Neural crest cell (in vitro differentiated cells): ENCODE measurements at regions not wholly inside any gene's neighbourhood (a gene's known extent, or its start where the extent isn't known, plus 50 kb on each side); places are given as distances from the start of the nearest gene placed in this dataset.

Experiments used
- DNase-seq: peaks from one replicate; pipeline ENCODE4 v3.0.0; 2021; ENCODE audit warnings: low read depth, mixed read lengths, low spot score
- H3K27ac Mint-ChIP-seq: one replicate; pipeline ENCODE4 v1.8.0; 2021; ENCODE audit warnings: mild to moderate bottlenecking, mixed read lengths; ENCODE audit not compliant: unreplicated experiment
- H3K27me3 Mint-ChIP-seq: 2 replicates; pipeline ENCODE4 v1.8.0; 2021; ENCODE audit warnings: low read depth, mild to moderate bottlenecking, mixed read lengths
- H3K36me3 Mint-ChIP-seq: 2 replicates; pipeline ENCODE4 v1.8.0; 2021; ENCODE audit warnings: low read depth, mild to moderate bottlenecking, mixed read lengths
- H3K4me1 Mint-ChIP-seq: 2 replicates; pipeline ENCODE4 v1.8.0; 2021; ENCODE audit warnings: mixed read lengths
- H3K4me3 Mint-ChIP-seq: one replicate; pipeline ENCODE4 v1.8.0; 2021; ENCODE audit warnings: mild to moderate bottlenecking, mixed read lengths
- H3K9me3 Mint-ChIP-seq: 2 replicates; pipeline ENCODE4 v1.8.0; 2021; ENCODE audit warnings: mixed read lengths
- TF ChIP-seq, protein P1 (sequence below): fragments of 200-600 bp; sonication (generic); conservative IDR thresholded peaks from 2 replicates; pipeline ENCODE4 v1.5.0; 2021; ENCODE audit warnings: antibody characterized with exemption, mild to moderate bottlenecking

DNA sequence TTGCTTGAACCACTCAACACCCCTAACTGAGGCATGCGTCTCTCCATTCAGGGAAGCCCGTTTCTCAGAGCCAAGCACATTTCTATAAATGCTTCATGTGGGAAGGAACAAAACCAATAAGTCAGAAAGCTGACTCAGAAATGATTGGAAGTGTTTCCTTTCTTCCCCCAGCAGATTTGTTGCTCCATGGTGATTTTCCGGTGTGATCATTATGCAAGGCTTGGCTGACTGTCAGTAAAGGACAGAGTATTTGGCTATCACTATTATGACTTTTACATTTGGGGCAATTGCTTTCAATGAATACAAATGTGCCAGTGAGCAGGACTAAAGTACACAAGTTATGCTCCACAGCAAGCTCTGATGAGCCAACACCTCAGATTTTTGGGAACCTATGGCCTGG is 53.3 kb upstream of the ZC3H11B start:
- Mint-ChIP-seq H3K4me3 (no peak overlapping the region), H3K36me3 (no peaks in the 10 kb centered on the region), H3K27ac (no peak overlapping the region), H3K9me3 (peaks cover 7% of the 10 kb centered on the region), H3K27me3 (no peaks in the 10 kb centered on the region), H3K4me1 (peaks cover 46% of the 10 kb centered on the region)
- TF ChIP-seq, protein P1, sequence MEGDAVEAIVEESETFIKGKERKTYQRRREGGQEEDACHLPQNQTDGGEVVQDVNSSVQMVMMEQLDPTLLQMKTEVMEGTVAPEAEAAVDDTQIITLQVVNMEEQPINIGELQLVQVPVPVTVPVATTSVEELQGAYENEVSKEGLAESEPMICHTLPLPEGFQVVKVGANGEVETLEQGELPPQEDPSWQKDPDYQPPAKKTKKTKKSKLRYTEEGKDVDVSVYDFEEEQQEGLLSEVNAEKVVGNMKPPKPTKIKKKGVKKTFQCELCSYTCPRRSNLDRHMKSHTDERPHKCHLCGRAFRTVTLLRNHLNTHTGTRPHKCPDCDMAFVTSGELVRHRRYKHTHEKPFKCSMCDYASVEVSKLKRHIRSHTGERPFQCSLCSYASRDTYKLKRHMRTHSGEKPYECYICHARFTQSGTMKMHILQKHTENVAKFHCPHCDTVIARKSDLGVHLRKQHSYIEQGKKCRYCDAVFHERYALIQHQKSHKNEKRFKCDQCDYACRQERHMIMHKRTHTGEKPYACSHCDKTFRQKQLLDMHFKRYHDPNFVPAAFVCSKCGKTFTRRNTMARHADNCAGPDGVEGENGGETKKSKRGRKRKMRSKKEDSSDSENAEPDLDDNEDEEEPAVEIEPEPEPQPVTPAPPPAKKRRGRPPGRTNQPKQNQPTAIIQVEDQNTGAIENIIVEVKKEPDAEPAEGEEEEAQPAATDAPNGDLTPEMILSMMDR, result no peak
- DNase-seq, result no peak

GRCh38 chr1:219665089-219665488 is 52.2 kb upstream of the ZC3H11B start:
- no peak for DNase-seq
- TF ChIP-seq, protein P1, result no peak
- Mint-ChIP-seq H3K9me3 (peaks cover 4% of the 10 kb centered on the region), H3K27me3 (no peaks in the 10 kb centered on the region), H3K27ac (no peak overlapping the region), H3K4me1 (peaks cover 54% of the 10 kb centered on the region), H3K4me3 (no peak overlapping the region), H3K36me3 (no peaks in the 10 kb centered on the region)

DNA sequence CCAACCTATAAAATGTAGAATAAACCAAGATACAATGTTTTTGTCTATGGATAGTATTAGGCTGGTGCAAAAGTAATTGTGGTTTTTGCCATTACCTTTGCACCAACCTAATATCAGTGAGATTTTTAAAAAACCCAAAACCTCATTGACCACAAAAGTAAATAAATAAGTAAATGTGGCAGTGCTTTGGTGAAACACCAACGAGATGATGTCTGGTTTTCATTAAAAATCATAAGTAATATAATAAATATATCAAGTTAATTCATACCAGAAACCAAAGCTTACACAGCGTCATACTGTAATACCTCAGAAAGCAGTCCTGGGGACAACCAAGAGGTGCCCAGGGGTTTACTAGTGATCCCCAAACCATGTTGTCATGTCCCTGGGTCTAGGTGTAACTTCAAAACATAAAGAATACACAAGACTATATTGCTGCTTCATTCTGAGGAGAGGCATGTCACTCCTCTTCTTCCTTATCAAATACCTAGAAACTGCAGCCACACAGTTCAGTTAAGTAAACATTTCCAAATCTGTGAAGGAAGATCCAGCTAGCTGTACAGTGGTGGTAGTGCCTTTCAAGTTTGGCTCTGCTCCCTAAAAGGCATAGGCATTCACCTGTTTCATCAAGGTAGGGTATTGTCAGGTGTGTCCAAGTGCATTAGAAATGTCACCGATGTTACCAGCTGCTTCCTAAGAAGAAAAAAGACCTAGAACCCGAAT is 51.6 kb upstream of the ZC3H11B start:
- H3K27me3 Mint-ChIP-seq, result no peaks in the 10 kb centered on the region
- no peak overlapping the region for H3K4me3 Mint-ChIP-seq
- TF ChIP-seq, protein P1, result no peak
- H3K27ac Mint-ChIP-seq, result no peak overlapping the region
- peaks cover 4% of the 10 kb centered on the region for H3K9me3 Mint-ChIP-seq
- peaks cover 55% of the 10 kb centered on the region for H3K4me1 Mint-ChIP-seq
- no peak for DNase-seq
- no peaks in the 10 kb centered on the region for H3K36me3 Mint-ChIP-seq
